Inferior parietal cortex (tissue), 1 donor: ENCODE measurements at regions not wholly inside any gene's neighbourhood (a gene's known extent, or its start where the extent isn't known, plus 50 kb on each side); places are given as distances from the start of the nearest gene placed in this dataset.
"Not testable (repeated sequence)": the region's sequence is repeated elsewhere in the genome, so short reads cannot be mapped to it uniquely, and the experiment has no call there.

Experiments
- DNase-seq: peaks from one replicate; pipeline ENCODE4 v3.0.0-alpha.2; 2016; ENCODE audit errors: extremely low spot score

DNA sequence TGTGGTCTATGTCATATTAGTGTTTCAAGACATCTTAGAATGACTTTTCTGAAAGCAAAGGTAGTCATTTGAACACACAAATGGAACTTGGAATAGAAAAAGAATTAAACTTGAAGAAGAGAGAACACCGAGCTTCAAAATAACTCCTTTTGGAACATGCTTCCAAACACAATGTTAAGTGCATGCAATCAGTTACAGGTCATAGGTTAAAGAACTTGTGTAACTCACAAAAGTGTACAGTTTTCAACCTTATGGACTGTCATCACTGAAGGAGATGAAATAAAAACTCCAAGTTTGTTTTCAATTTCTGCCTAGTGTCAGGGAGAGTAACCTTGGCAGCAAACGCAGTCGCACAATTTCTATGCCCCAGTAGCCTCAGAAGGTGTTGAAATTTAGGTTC lies 192.9 kb upstream of the NECTIN3 start:
- DNase-seq, result no peak

GRCh38 chr3:110881069-110881468 lies 190.5 kb upstream of the NECTIN3 start:
- DNase-seq, result peak; percentile 20

DNA sequence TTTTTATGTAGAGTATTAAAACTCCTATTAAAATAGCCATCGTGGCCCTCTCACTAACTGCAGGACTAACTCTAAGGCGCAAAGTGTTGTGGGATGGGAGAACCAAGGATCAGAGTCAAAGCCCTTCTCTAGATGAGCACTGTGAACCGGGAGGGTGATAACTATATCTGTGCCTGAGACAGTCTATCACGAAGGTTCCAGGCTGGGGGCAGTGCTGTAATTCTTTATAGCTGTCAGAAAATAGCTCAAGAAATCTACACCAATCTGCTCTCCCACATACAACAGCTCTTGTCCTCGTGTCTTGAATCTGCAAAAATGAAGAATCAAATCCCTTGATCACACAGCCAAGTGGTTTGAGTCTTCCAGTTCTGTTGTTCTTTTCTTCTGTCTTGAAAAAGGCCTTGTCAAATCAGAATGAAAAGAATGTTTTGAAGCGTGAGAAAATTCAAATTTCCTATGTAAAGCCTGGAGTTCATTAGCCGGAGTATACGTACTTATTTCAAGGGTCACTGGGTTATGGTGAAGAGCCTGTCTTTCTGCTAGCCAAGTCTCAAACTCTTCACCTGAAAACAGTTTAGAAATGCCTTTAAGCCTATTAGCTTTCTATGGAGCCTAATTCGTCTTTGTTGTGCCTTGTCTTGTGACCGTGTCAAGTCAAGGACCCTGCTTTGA lies 185.3 kb upstream of the NECTIN3 start:
- no peak for DNase-seq

DNA sequence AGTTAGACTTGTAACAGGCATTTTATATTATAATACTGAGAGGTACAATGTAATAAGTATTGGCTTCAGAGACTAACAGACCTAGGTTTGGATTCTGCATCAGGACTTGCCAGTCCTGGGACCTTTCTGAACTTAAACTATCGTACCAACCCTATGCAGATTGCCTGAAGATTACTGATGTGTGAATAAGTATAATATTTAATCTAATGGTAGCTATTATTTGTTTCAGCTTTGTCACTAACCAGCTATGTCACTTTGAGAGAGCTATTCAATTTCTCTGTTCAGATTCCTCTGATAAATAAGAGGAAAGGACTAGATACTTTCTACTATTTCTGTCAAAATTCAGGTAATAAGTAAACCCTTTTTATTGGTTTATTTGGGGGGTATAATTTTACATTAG lies 184.4 kb upstream of the NECTIN3 start:
- DNase-seq, result no peak

- not testable (repeated sequence) for DNase-seq
These were observed 182.8 kb upstream of the NECTIN3 start for GRCh38 chr3:110888625-110889375.

- not testable (repeated sequence) for DNase-seq
These were observed 182.3 kb upstream of the NECTIN3 start for GRCh38 chr3:110889376-110889699.

GRCh38 chr3:110894574-110894973 lies 177.0 kb upstream of the NECTIN3 start:
- no peak for DNase-seq

GRCh38 chr3:110895054-110895453 lies 176.6 kb upstream of the NECTIN3 start:
- DNase-seq, result no peak

DNA sequence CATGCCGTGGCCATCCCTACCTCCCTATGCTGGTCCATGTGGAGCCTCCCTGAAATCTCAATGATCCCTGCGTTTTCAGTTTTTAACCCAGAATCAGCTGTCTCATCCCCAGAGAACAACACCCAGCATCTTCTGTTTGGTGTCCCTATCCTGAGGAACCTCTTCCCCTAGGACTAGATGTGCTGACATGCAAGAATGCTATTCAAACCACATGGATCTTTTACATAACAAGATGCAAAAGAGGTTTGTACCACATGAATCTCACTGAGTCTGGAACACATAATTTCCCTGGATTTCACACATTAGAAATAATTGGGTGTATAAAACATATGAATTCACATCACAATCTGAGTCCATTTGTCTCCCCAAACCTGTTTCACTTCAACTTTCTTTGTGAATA lies 174.6 kb upstream of the NECTIN3 start:
- no peak for DNase-seq

DNA sequence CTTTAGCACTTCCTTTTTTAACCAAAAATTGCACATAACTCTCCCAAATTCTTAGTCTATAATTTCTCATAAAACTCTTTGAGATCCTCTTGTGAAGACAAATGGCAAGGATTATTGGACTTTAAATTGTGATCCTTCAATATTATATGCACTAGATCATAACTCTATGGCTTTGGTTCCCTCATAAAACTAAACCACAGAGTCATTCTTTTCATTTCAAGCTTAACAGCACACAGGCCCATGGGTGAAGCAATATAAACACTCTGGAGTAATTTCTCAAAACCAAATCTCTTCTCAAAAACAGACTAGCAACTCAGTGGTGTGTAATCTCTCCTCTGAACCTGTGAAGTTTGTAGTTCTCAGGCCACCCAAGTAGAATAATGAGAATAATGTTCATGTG lies 171.0 kb upstream of the NECTIN3 start:
- no peak for DNase-seq

- no peak for DNase-seq
These were observed 170.1 kb upstream of the NECTIN3 start for GRCh38 chr3:110901536-110901935.

- DNase-seq, result no peak
These were observed 169.0 kb upstream of the NECTIN3 start for GRCh38 chr3:110902453-110903085.

DNA sequence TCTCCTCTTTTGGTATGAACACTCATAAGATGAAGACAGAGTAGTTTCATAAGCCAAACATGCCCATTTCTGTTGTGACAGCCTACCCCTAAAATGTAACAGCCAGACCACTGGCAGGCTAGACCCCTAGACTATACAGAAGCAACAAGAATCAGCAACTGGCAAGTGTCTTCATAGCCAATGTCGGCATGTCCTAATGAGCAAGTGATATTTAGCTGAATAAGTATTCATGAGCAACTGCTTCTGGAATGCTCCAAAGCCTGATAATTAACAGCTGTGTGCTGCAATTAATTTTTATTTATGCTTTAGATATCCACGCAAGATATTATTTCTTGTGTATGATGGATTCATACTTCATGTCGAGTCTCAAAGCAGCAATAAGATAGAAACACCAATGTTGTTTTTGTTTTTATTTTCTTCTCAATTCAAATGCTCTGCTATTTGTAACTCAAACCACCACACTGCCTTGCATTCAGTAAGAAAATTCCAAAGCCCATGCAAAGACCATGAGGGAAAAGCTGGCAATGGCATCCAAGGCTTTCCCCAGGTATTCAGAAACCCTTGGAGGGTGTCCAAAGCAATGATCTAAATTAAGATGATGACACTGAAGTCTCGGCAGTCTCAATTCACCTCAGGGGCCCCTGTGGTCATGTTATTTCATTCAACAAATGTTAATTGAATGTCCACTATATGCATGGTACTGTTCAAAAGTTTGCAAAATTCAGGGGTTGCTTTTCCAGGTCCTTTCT lies 167.7 kb upstream of the NECTIN3 start:
- no peak for DNase-seq

DNA sequence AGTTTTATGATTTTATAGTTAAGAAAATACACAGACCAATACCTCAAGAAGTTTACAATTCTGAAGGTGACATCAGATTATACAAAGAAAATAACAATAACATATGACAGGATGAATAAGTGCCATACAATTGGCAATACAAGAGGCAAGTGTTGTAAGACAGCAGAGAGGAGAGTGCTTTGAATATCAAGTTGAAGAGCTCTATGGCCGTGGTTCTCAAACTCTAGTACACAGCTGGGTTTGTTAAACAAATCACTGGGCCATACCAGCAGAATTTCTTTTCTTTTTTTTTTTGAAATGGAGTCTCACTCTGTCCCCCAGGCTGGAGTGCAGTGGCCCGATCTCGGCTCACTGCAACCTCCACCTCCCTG lies 167.1 kb upstream of the NECTIN3 start:
- DNase-seq, result no peak

- no peak for DNase-seq
These were observed 166.5 kb upstream of the NECTIN3 start for GRCh38 chr3:110905121-110905520.

DNA sequence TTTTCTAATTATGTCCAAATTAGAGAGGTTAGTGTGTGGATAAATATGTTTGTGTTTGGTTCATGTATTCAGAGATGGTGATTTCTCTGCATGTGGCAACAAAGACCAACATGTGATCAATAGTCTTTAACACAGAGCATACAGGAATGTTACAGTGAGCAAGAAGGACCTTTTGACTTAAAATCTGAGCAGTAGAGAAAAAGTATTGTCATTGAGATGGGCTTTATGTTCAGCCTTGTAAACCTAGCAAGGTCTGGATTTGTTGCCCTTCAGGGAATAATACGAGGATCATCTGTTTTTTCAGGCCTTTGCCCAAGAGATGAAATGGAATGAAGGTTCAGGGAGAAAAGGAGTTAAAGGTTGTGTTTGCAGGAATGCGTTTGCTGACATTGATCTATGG lies 161.8 kb upstream of the NECTIN3 start:
- no peak for DNase-seq

DNA sequence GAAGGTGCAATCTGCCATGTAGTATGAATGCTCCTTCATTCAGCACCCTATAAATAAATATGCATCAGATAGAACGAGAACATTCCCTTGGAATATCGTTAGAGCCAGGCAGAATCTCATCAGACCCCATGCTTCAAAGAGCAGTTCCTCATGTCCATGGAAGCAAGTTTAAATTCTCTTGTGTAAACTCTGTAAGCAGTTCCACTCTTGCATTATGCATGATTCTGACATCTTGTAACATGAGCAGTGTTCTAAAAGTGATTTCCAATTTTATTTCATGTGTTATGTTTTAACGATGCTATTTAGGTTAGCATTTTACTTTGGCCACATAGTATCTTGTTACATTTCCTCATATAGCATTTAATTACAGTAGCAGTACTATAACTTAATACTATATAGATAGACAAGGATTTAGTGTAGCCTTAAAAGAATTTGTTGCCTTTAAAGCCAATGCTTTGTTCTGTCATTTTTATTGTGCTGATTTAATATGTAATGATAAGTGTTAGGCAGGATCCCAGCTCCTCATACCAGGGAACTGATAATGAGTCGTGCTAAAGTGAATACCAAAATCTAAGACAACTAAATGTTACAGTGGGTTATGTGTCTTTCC lies 161.2 kb upstream of the NECTIN3 start:
- no peak for DNase-seq

- DNase-seq, result no peak
These were observed 152.7 kb upstream of the NECTIN3 start for GRCh38 chr3:110918963-110919362.

- DNase-seq, result no peak
These were observed 145.8 kb upstream of the NECTIN3 start for GRCh38 chr3:110925798-110926197.

DNA sequence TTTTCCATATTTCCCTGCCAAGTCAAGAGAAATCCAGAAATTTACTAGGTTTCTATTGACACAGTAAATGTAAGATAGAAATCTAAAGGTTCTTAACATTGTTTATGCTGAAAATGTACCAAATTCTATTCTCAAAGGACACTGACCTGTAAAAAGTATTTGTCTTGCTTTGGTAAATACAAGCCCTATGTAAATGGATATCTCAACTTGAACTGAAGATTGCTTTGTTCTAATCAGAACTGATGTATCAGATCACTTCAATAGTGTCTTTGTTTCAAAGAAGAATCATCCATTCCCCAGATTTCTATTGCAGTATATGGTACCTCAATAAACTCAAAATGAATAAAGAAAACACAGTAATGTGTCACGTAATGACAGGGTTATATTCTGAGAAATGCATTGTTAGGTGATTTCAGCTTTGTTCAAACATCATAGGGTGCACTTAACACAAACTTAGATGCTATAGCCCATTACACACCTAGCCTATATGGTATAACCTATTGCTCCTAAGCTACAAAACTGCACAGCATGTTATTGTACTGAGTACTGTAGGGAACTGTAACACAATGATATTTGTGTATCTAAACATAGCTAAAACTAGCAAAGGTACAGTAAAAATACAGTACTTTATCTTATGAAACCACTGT lies 143.5 kb upstream of the NECTIN3 start:
- DNase-seq, result peak; percentile 36

DNA sequence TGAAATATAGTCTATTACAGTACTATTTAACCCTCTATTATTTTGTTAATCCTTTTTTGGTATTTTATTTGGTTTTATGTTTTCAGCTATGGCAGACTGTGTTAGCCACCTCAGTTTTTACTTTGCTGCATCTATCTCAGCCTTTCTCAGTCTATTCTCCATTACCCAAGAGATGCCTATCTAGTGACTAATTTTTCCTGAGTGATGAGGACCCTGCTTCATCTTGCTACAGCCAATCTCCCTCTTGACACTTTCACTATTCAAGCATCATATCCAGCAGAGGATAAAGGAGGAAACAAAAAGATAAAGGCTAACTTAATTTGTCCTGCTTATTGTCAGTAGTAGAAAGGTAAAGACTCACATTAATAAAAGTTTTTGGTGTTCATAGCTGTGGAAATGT lies 141.8 kb upstream of the NECTIN3 start:
- no peak for DNase-seq

- DNase-seq, result no peak
These were observed 139.0 kb upstream of the NECTIN3 start for GRCh38 chr3:110932567-110932966.
